ENCODE measurements at regions not wholly inside any gene's neighbourhood (a gene's known extent, or its start where the extent isn't known, plus 50 kb on each side); places are given as distances from the start of the nearest gene placed in this dataset.

- no peak for DNase-seq (ENCODE audit: low read depth in 1 of 2, low spot score in 1 of 2)
These were observed 177.2 kb upstream of the KLF14 start for GRCh38 chr7:130910949-130911944.

- no peak for DNase-seq (ENCODE audit: low read depth in 1 of 2, low spot score in 1 of 2)
These were observed 178.3 kb upstream of the KLF14 start for GRCh38 chr7:130912082-130912861.

GRCh38 chr7:130912862-130913638 lies 179.0 kb upstream of the KLF14 start:
- peak; percentile 64 to 85 for DNase-seq (ENCODE audit: low read depth in 1 of 2, low spot score in 1 of 2)

- DNase-seq (ENCODE audit: low read depth in 1 of 2, low spot score in 1 of 2) = no peak
These were observed 179.9 kb upstream of the KLF14 start for GRCh38 chr7:130913639-130914553.

GRCh38 chr7:130914554-130915294 lies 180.7 kb upstream of the KLF14 start:
- no peak for DNase-seq (ENCODE audit: low read depth in 1 of 2, low spot score in 1 of 2)

- no peak for DNase-seq (ENCODE audit: low read depth in 1 of 2, low spot score in 1 of 2)
These were observed 183.7 kb upstream of the KLF14 start for GRCh38 chr7:130917669-130918128.

- DNase-seq (ENCODE audit: low read depth in 1 of 2, low spot score in 1 of 2) = no peak
These were observed 184.4 kb upstream of the KLF14 start for GRCh38 chr7:130918129-130919052.

- no peak for DNase-seq (ENCODE audit: low read depth in 1 of 2, low spot score in 1 of 2)
These were observed 185.5 kb upstream of the KLF14 start for GRCh38 chr7:130919316-130920103.

- DNase-seq (ENCODE audit: low read depth in 1 of 2, low spot score in 1 of 2) = no peak
These were observed 186.1 kb upstream of the KLF14 start for GRCh38 chr7:130920122-130920521.

GRCh38 chr7:130921391-130922180 lies 187.6 kb upstream of the KLF14 start:
- DNase-seq (ENCODE audit: low read depth in 1 of 2, low spot score in 1 of 2) = no peak

- DNase-seq (ENCODE audit: low read depth in 1 of 2, low spot score in 1 of 2) = no peak
These were observed 188.5 kb upstream of the KLF14 start for GRCh38 chr7:130922206-130923112.

GRCh38 chr7:130923365-130923764 lies 189.4 kb upstream of the KLF14 start:
- DNase-seq (ENCODE audit: low read depth in 1 of 2, low spot score in 1 of 2) = no peak

GRCh38 chr7:130923930-130924329 lies 189.9 kb upstream of the KLF14 start:
- no peak for DNase-seq (ENCODE audit: low read depth in 1 of 2, low spot score in 1 of 2)

- DNase-seq (ENCODE audit: low read depth in 1 of 2, low spot score in 1 of 2) = no peak
These were observed 191.3 kb upstream of the KLF14 start for GRCh38 chr7:130925136-130925794.

Data from activated CD4-positive, alpha-beta T cell treated with anti-CD3 and anti-CD28 coated beads, Interleukin-2, amount 50 U/mL, for 24 hours (primary cell).